ENCODE measurements at regions not wholly inside any gene's neighbourhood (a gene's known extent, or its start where the extent isn't known, plus 50 kb on each side); places are given as distances from the start of the nearest gene placed in this dataset.

DNA sequence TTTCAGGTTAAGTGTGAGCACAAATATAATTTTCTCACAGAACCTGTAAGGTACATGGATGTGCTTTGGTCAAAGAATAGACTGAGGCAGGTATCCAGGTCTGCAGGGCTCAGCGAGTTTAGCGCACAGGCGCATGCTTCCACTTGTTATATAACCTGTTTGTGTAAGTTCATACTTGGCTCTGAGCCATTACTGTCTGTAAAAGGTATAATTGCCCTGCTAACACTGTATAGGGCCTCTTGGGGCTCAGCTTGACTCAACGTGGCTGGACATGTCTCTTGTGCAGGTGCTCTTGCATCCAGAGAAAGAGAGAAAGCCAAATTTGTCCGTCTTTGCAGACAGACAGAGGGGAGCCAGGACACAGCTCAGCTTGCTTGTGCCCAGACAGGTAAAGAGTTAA, 759.6 kb downstream of the MTRR start:
- no peak overlapping the region for H3K4me3 ChIP-seq (ENCODE audit: low read length)
- no peak for TF ChIP-seq REST (IDR thresholded peaks at IDR 0.05; ENCODE audit: borderline replicate concordance)
- no peak for TF ChIP-seq SMC3 (conservative IDR thresholded peaks at IDR 0.05; ENCODE audit: poor library complexity)
- no peak for TF ChIP-seq EZH2 (IDR thresholded peaks at IDR 0.05; ENCODE audit: borderline replicate concordance, insufficient read depth, low read length, poor library complexity, severe bottlenecking)
- TF ChIP-seq, protein P1, sequence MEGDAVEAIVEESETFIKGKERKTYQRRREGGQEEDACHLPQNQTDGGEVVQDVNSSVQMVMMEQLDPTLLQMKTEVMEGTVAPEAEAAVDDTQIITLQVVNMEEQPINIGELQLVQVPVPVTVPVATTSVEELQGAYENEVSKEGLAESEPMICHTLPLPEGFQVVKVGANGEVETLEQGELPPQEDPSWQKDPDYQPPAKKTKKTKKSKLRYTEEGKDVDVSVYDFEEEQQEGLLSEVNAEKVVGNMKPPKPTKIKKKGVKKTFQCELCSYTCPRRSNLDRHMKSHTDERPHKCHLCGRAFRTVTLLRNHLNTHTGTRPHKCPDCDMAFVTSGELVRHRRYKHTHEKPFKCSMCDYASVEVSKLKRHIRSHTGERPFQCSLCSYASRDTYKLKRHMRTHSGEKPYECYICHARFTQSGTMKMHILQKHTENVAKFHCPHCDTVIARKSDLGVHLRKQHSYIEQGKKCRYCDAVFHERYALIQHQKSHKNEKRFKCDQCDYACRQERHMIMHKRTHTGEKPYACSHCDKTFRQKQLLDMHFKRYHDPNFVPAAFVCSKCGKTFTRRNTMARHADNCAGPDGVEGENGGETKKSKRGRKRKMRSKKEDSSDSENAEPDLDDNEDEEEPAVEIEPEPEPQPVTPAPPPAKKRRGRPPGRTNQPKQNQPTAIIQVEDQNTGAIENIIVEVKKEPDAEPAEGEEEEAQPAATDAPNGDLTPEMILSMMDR (IDR thresholded peaks at IDR 0.05; ENCODE audit: poor library complexity, severe bottlenecking) = no peak
- no peak for TF ChIP-seq MXI1 (conservative IDR thresholded peaks at IDR 0.05; ENCODE audit: poor library complexity, severe bottlenecking)
- TF ChIP-seq RAD21 (conservative IDR thresholded peaks at IDR 0.05) = no peak
- TF ChIP-seq EP300 (conservative IDR thresholded peaks at IDR 0.05; ENCODE audit: poor library complexity, severe bottlenecking) = no peak
- TF ChIP-seq TAF1 (IDR thresholded peaks at IDR 0.05; ENCODE audit: low read depth) = no peak
- no peak for TF ChIP-seq POLR2AphosphoS5 (IDR thresholded peaks at IDR 0.05)

DNA sequence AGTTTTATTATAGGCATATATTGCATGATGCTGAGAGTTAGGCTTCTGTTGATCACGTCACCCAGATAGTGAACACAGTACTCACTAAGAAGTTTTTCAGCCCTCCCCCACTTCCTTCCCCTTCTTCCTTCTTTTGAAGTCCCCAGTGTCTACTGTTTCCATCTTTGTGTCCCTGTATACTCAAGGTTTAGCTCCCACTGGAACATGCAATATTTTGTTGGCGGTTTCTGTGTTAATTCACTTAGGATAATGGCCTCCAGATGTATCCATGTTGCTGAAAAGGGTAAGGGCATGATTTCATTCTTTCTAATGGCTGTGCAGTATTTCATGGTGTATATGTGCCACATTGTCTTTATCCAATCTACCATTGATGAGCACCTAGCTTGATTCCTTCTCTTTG, 764.3 kb downstream of the MTRR start:
- no peak for TF ChIP-seq EZH2 (IDR thresholded peaks at IDR 0.05; ENCODE audit: borderline replicate concordance, insufficient read depth, low read length, poor library complexity, severe bottlenecking)
- no peak for TF ChIP-seq EP300 (conservative IDR thresholded peaks at IDR 0.05; ENCODE audit: poor library complexity, severe bottlenecking)
- no peak for TF ChIP-seq RAD21 (conservative IDR thresholded peaks at IDR 0.05)
- H3K9me3 ChIP-seq (ENCODE audit: low read length) = no peaks in the 10 kb centered on the region
- no peaks in the 10 kb centered on the region for H3K27me3 ChIP-seq (ENCODE audit: insufficient read depth, low read depth, low read length)
- no peak overlapping the region for H3K9ac ChIP-seq (ENCODE audit: low read length)
- H3K4me2 ChIP-seq (ENCODE audit: low read length) = no peak overlapping the region
- no peak overlapping the region for H3K27ac ChIP-seq (ENCODE audit: low read length)
- no peaks in the 10 kb centered on the region for H3K36me3 ChIP-seq (ENCODE audit: insufficient read depth, low read length)
- H3K79me2 ChIP-seq (replicated peaks; ENCODE audit: insufficient read depth, low read length) = no peaks in the 10 kb centered on the region
- no peaks in the 10 kb centered on the region for H4K20me1 ChIP-seq (ENCODE audit: insufficient read depth)
- H3K4me3 ChIP-seq (ENCODE audit: low read length) = no peak overlapping the region
- no peaks in the 10 kb centered on the region for H3K9me2 ChIP-seq (ENCODE audit: insufficient read depth, low read length)
- no peaks in the 10 kb centered on the region for H3F3A ChIP-seq (ENCODE audit: insufficient read depth, low read length, poor library complexity, severe bottlenecking)
- no peak overlapping the region for H2AFZ ChIP-seq (ENCODE audit: low read depth, low read length)

More for the DNA sequence above, 759.6 kb downstream of the MTRR start:
- H2AFZ ChIP-seq (ENCODE audit: low read depth, low read length) = no peak overlapping the region
- H3K9ac ChIP-seq (ENCODE audit: low read length) = no peak overlapping the region
- no peaks in the 10 kb centered on the region for H3F3A ChIP-seq (ENCODE audit: insufficient read depth, low read length, poor library complexity, severe bottlenecking)
- H3K36me3 ChIP-seq (ENCODE audit: insufficient read depth, low read length) = no peaks in the 10 kb centered on the region
- H4K20me1 ChIP-seq (ENCODE audit: insufficient read depth) = no peaks in the 10 kb centered on the region
- no peaks in the 10 kb centered on the region for H3K27me3 ChIP-seq (ENCODE audit: insufficient read depth, low read depth, low read length)
- no peaks in the 10 kb centered on the region for H3K9me2 ChIP-seq (ENCODE audit: insufficient read depth, low read length)
- no peak overlapping the region for H3K4me2 ChIP-seq (ENCODE audit: low read length)
- H3K9me3 ChIP-seq (ENCODE audit: low read length) = no peaks in the 10 kb centered on the region
- H3K79me2 ChIP-seq (replicated peaks; ENCODE audit: insufficient read depth, low read length) = no peaks in the 10 kb centered on the region
- H3K27ac ChIP-seq (ENCODE audit: low read length) = no peak overlapping the region

DNA sequence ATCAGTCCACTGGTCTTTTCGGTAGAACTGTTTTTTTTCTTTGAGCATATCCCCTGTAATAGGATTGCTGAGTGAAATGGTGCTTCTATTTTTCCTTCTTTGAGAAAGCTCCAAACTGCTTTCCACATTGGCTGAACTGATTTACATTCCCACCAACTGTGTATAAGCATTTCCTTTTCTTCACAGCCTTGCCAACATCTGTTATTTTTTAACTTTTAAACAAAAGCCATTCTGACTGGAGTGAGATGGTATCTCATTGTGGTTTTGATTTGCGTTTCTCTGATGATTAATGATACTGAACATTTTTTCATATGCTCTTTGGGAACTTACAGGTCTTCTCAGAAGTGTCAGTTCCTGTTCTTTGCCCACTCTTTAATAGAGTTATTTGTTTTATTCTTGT, 764.7 kb downstream of the MTRR start:
- Histone ChIP-seq H3K4me2 (ENCODE audit: low read length) (no peak overlapping the region), H4K20me1 (ENCODE audit: insufficient read depth) (no peaks in the 10 kb centered on the region), H3K9me3 (ENCODE audit: low read length) (no peaks in the 10 kb centered on the region), H3K9me2 (ENCODE audit: insufficient read depth, low read length) (no peaks in the 10 kb centered on the region), H3K79me2 (replicated peaks; ENCODE audit: insufficient read depth, low read length) (no peaks in the 10 kb centered on the region), H3K27ac (ENCODE audit: low read length) (no peak overlapping the region), H2AFZ (ENCODE audit: low read depth, low read length) (no peak overlapping the region), H3K27me3 (ENCODE audit: insufficient read depth, low read depth, low read length) (no peaks in the 10 kb centered on the region), H3K9ac (ENCODE audit: low read length) (no peak overlapping the region), H3K36me3 (ENCODE audit: insufficient read depth, low read length) (no peaks in the 10 kb centered on the region), H3K4me3 (ENCODE audit: low read length) (no peak overlapping the region), H3F3A (ENCODE audit: insufficient read depth, low read length, poor library complexity, severe bottlenecking) (no peaks in the 10 kb centered on the region)
- TF ChIP-seq, protein P1 (IDR thresholded peaks at IDR 0.05; ENCODE audit: poor library complexity, severe bottlenecking) = no peak
- TF ChIP-seq MXI1 (conservative IDR thresholded peaks at IDR 0.05; ENCODE audit: poor library complexity, severe bottlenecking) (no peak), TAF1 (IDR thresholded peaks at IDR 0.05; ENCODE audit: low read depth) (no peak), SMC3 (conservative IDR thresholded peaks at IDR 0.05; ENCODE audit: poor library complexity) (no peak)

Measured in neural cell (in vitro differentiated cells).